Mesodermal cell (in vitro differentiated cells): ENCODE measurements at regions not wholly inside any gene's neighbourhood (a gene's known extent, or its start where the extent isn't known, plus 50 kb on each side); places are given as distances from the start of the nearest gene placed in this dataset.

Experiments
- H3K27ac ChIP-seq: 2 replicates; pipeline ENCODE4 v1.7.0; 2013; ENCODE audit warnings: mild to moderate bottlenecking, low read depth, low read length, moderate library complexity; ENCODE audit not compliant: severe bottlenecking
- H3K36me3 ChIP-seq: 2 replicates; pipeline ENCODE4 v1.7.1; 2013; ENCODE audit warnings: mild to moderate bottlenecking, low read length, moderate library complexity; ENCODE audit not compliant: control insufficient read depth, insufficient read depth
- H3K4me1 ChIP-seq: one replicate; pipeline ENCODE4 v1.7.1; 2013; ENCODE audit warnings: mild to moderate bottlenecking, low read length; ENCODE audit not compliant: insufficient read depth, control insufficient read depth, poor library complexity, severe bottlenecking
- H3K4me3 ChIP-seq: 2 replicates; pipeline ENCODE4 v1.7.0; 2013; ENCODE audit warnings: low read length, control low read depth, mild to moderate bottlenecking; ENCODE audit not compliant: insufficient read depth, poor library complexity, severe bottlenecking; ENCODE audit errors: extremely low read depth
- H3K9me3 ChIP-seq: 2 replicates; pipeline ENCODE4 v1.7.1; 2013; ENCODE audit warnings: mild to moderate bottlenecking, low read length, moderate library complexity; ENCODE audit not compliant: control insufficient read depth
- WGBS, 2 experiments: methylation state at CpG; one replicate each; pipeline ENCODE4 v1.1.5; 2013; ENCODE audit warnings: missing lambda C conversion rate in 2 of 2; ENCODE audit not compliant: insufficient coverage in 2 of 2; 5-methylcytosine and 5-hydroxymethylcytosine counted together

DNA sequence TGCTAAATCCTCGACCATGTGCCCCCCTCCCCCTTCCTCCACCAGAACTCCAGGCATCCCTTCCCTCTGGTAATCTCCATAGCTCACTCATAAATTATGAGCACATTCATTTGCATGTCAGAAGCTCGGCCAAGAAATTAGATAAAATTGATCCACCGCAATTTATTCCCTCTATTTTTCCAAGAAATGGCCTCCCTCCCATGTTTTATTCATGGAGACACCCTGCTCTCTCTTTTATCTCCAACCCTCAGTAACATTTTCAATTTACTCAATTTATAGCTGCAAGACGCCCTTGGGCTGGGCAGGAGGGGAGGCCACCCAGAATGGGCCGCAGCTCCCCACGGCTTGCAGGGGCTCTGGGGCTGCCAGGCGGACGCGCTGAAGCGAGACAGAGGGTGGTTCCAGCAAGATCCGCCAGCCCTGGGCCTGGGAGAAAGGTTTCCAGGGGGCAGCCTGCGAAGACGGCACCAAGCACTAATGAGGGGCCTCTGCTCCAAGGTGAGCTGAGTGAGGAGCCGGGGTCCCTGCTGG, 54.7 kb upstream of the ZNF423 start:
- Histone ChIP-seq H3K4me3 (no peak overlapping the region), H3K36me3 (no peaks in the 10 kb centered on the region), H3K4me1 (no peaks in the 10 kb centered on the region), H3K9me3 (no peaks in the 10 kb centered on the region), H3K27ac (no peak overlapping the region)
- WGBS, 2 experiments: 86 to 88% methylated on average over 11 to 14 of the region's 14 CpGs

DNA sequence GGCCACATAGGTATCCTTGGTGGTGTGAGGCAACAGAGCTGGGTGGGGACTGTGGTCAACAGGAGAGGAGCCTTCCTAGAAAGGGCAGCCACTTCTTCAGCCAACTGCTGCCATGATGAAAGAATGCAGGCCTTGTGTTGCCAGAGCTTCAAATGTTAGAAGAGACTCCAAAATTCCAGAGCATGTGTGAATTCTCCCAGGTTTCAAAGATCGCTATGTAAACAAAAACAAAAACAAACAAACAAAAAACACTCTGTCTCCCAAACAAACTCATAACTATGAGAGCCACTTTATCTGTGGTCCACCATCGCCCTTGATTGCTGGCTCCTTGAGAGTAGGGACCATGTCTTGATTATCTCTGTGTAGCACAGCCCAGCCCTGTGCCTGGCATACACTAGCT, 55.5 kb upstream of the ZNF423 start:
- H3K4me3 ChIP-seq: no peak overlapping the region
- no peaks in the 10 kb centered on the region for H3K36me3 ChIP-seq
- no peaks in the 10 kb centered on the region for H3K9me3 ChIP-seq
- WGBS, 2 experiments: 100% methylated on average over 1 of the region's 2 CpGs; no CpG with 5 or more reads in 1 of the 2 experiments
- no peaks in the 10 kb centered on the region for H3K4me1 ChIP-seq
- H3K27ac ChIP-seq: no peak overlapping the region

DNA sequence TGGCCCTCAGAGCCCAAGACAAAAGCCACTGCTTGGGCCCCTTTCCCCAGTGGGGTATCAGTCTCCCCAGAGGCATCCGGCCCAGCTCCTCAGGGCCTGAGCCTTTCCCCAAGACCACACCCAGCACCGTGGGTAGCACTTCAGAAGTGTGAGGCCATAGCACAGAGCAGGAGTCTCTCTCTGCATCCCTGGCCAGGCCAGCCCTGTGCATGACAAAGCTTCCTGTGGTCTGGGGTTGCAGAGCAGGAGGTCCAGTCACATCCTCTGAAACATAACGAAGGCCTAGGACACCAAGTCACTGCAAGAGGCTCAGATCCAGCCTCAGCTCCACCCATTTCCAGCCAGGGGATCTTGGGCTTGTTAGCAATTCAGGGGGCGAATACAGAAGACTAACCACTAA, 56.8 kb upstream of the ZNF423 start:
- Histone ChIP-seq H3K4me3 (no peak overlapping the region), H3K4me1 (no peaks in the 10 kb centered on the region), H3K27ac (no peak overlapping the region), H3K36me3 (no peaks in the 10 kb centered on the region), H3K9me3 (no peaks in the 10 kb centered on the region)
- WGBS, 2 experiments: 50 to 78% methylated on average over 1 to 2 of the region's 4 CpGs

DNA sequence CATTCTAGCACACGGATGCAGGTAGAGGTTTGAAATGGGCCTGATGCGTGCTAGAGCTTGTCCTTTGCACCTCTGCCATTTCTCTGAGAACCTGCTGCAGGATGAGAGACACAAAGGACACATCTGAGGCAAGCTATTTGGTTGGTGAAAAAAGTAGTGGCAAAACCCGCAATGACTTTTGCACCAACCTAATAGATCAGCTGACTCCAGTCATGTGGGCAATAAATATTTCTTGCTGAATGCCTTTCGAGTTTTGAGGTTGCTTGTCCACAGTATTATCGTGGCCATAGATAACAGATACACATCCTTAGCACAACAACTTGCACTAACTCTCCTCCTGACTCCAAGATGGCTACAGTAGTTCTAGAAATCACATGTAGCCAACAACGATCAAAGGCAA, 57.8 kb upstream of the ZNF423 start:
- Histone ChIP-seq H3K4me1 (no peaks in the 10 kb centered on the region), H3K4me3 (no peak overlapping the region), H3K36me3 (no peaks in the 10 kb centered on the region), H3K9me3 (no peaks in the 10 kb centered on the region), H3K27ac (no peak overlapping the region)
- 89 to 91% methylated on average over 5 to 6 of the region's 6 CpGs for WGBS, 2 experiments

DNA sequence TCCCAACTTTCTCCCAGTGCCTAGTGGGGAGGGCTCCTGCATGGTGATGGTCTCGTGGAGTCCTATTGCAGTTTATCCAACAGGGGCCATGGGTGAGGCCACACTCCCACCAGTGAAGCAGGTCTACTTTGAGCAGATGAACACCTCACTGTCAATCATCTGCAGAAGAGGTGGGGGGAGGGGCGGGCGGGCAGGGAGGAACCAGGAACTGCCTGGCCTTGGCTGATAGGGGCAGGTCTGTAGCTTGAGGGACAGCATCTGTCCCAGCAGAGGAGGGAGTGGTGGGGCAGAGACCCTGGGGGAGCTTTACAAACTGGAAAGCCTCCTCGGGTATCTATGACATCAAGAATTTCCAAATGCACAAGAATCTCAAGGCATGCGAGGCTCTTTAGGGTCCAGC, 58.7 kb upstream of the ZNF423 start:
- Histone ChIP-seq H3K36me3 (no peaks in the 10 kb centered on the region), H3K27ac (no peak overlapping the region), H3K4me1 (no peaks in the 10 kb centered on the region), H3K9me3 (no peaks in the 10 kb centered on the region), H3K4me3 (no peak overlapping the region)
- 83 to 93% methylated on average over 2 to 3 of the region's 5 CpGs for WGBS, 2 experiments

DNA sequence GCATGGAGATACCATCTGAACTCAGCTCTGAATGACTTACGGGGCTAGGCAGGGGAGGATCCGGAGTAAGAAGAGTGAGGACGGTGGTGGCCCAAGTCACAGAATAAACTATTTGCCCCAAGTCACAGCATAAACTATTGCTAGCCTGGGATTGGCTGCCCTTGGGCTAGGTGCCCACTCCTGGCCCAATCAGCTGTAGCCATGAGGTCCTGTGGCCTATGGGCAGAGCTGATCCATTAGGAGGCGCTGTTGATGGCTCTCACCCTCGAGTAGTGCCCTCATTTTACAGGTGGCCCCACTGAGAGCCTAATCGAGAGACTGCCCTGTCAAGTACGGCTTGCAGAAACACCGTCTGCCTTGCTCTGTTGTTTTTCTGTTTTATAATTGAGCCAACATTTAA, 62.3 kb upstream of the ZNF423 start:
- WGBS, 2 experiments: 88 to 94% methylated on average over 5 to 8 of the region's 8 CpGs
- Histone ChIP-seq H3K4me1 (no peaks in the 10 kb centered on the region), H3K4me3 (no peak overlapping the region), H3K9me3 (no peaks in the 10 kb centered on the region), H3K27ac (no peak overlapping the region), H3K36me3 (no peaks in the 10 kb centered on the region)

DNA sequence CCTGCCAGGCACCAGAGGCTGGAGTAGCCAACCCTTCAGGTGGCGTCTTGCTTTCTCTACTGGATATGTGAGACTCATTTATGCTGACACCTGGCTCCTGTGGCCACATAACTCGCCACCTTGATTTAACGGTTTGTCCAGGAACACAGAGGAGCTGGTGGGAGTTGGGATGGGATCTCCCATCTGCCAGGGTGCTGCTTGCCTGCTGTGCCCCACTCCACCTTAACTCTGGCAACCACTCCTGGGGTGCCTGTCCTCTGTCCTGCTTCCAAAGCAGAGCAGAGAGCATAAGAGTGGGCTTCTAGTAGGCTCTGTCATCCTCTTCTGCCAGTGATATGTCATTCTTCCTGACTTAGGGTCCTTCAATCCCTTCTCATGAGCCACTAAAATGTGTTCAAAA, 63.4 kb upstream of the ZNF423 start:
- no peak overlapping the region for H3K4me3 ChIP-seq
- no peak overlapping the region for H3K27ac ChIP-seq
- H3K36me3 ChIP-seq: no peaks in the 10 kb centered on the region
- no peaks in the 10 kb centered on the region for H3K9me3 ChIP-seq
- no peaks in the 10 kb centered on the region for H3K4me1 ChIP-seq
- WGBS, 2 experiments: 83 to 88% methylated on average over 1 to 2 of the region's 3 CpGs

DNA sequence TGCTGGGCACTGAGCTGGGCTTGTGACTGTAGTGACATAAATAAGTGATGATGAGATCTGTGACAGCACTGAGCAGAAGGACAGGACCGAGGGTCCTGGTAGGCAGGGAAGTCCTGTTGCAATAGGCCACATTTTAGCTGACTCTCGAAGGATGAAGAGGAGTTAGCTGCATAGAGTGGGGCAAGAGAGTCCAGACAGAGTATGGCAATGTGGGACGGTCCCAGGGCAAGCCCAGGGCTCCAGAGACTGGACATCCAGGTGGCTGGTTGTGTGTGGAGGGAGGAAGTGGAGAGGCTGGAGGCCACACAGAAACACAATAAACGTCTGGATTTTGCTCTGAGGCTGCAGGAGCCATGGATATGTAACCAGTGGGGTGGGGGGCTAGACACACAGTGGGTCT, 64.5 kb upstream of the ZNF423 start:
- Histone ChIP-seq H3K27ac (no peak overlapping the region), H3K36me3 (no peaks in the 10 kb centered on the region), H3K4me3 (no peak overlapping the region), H3K9me3 (no peaks in the 10 kb centered on the region), H3K4me1 (no peaks in the 10 kb centered on the region)
- 84 to 92% methylated on average over 3 to 4 of the region's 4 CpGs for WGBS, 2 experiments

DNA sequence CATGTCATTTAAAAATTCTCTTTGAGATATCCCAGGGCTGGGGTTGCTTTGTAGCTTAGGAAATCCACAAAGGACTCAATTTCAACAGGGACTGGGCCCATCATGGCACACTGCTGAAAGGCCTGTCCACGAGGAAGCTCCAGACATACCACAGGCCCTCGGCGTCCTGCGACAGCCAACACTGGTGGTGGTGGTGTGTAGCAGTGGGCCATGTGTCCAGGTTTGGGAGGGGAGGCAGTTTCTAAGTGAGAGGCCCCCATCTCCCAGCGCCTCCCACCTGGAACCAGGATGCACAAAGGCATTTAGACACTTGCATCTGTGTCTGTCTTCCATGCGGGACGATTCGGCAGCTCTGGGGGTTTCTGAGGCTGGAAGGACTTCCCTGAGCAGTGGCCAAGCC, 65.2 kb upstream of the ZNF423 start:
- 93 to 98% methylated on average over 5 to 8 of the region's 8 CpGs for WGBS, 2 experiments

DNA sequence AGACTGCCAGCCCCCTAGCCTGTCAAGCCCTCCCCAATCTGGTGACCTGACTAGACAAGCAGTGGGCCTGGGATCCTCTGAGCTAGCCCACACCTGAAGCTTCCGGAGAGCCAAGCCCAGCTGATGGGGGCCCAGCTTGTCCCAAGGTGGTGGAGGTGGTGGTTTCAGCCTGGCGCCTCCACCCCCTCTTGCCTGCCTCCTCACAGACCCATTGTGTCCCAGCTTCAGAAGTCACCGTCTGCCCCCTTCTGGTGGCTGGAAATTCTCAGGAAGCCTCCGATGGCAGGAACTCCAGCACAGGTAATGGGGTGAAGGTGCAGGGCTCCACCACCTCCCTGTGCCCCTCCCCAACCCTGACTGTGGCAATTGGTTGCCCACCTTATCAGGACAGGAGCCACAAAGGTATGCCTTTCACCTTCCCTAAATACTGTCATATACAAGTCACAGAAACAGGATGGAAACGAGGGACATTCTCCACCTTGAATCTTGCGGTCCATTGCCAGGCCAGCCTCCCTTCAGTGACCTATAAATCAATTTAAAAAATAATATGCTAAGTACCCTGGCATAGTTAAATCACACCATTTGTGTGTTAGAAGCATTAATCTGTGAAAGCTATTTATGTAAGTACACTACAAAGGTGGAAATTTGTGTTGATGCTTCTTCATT, 66.0 kb upstream of the ZNF423 start:
- Histone ChIP-seq H3K9me3 (no peaks in the 10 kb centered on the region), H3K36me3 (no peaks in the 10 kb centered on the region), H3K4me1 (no peaks in the 10 kb centered on the region), H3K27ac (no peak overlapping the region), H3K4me3 (no peak overlapping the region)
- 7 to 33% methylated on average over 3 of the region's 6 CpGs for WGBS, 2 experiments

More for the DNA sequence above, 65.2 kb upstream of the ZNF423 start:
- Histone ChIP-seq H3K9me3 (no peaks in the 10 kb centered on the region), H3K4me1 (no peaks in the 10 kb centered on the region), H3K4me3 (no peak overlapping the region), H3K36me3 (no peaks in the 10 kb centered on the region), H3K27ac (no peak overlapping the region)

DNA sequence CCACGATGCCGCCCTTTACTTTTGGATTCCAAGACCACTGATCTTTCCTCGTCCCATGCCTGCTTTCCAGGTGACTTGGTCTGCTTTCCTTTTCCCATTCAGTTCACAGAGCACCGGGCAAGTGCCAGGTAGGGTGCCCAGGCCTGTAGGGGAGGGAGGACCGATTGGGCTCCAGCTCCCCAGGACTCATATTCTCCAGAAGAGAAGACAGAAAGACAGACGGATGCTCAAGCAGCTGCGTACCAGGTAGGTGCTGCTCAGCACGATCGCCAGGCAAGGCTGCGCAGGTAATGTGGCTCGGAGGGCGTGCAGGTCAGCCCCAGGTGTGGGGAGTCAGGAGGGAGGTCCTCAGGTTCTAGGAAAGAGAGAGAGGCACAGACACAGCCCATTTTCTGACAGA, 67.5 kb upstream of the ZNF423 start:
- H3K9me3 ChIP-seq: no peaks in the 10 kb centered on the region
- 91 to 95% methylated on average over 6 to 10 of the region's 12 CpGs for WGBS, 2 experiments
- no peaks in the 10 kb centered on the region for H3K4me1 ChIP-seq
- H3K36me3 ChIP-seq: no peaks in the 10 kb centered on the region
- no peak overlapping the region for H3K27ac ChIP-seq
- H3K4me3 ChIP-seq: no peak overlapping the region
